ENCODE measurements at regions not wholly inside any gene's neighbourhood (a gene's known extent, or its start where the extent isn't known, plus 50 kb on each side); places are given as distances from the start of the nearest gene placed in this dataset.
"Not testable (repeated sequence)": the region's sequence is repeated elsewhere in the genome, so short reads cannot be mapped to it uniquely, and the experiment has no call there.

DNA sequence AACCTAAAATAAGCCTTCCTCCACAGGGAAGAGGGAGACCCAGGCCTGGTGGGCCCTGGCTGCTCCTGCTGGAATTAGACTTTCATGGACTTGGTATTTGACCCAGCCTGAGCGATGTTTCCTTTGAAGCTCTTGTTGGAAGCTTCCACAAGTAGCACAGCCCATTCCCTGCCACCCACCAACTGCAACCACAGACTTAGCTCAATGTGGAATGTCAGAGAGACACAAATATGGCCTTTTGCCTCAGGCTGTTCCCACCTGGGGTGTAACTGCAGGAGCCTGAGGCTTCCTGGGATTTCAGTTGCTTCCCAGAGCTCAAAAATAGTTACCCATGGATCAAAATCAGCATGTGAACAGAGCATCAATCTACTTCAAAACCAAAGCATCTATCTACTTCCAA is 70.3 kb upstream of the LHFPL2 start:
- H3K4me3 ChIP-seq (ENCODE audit: low read length), result no peak overlapping the region
- ChIA-PET POLR2A (no interaction called here), CTCF (interaction anchor here (0.6 kb wide), 1 partner anchor 10 kb away, joined by 3 read pairs; no protein-coding TSS in a partner anchor)
- H3K9me3 ChIP-seq (ENCODE audit: control insufficient read depth in 1 of 2, insufficient read depth in 1 of 2, low read length in 2 of 2), result no peaks in the 10 kb centered on the region
- Mint-ChIP-seq H3K4me3 (no peak overlapping the region), H3K4me1 (ENCODE audit: low read depth) (no peaks in the 10 kb centered on the region), H3K27me3 (no peaks in the 10 kb centered on the region), H3K36me3 (ENCODE audit: low read depth) (no peaks in the 10 kb centered on the region), H3K9me3 (no peaks in the 10 kb centered on the region), H3K27ac (no peak overlapping the region)
- no peaks in the 10 kb centered on the region for H3K4me1 ChIP-seq (ENCODE audit: insufficient read depth, low read length)
- intact Hi-C loops (cut with DNase I, micrococcal nuclease), result no loop called here
- no peak for DNase-seq
- TF ChIP-seq, protein P1, sequence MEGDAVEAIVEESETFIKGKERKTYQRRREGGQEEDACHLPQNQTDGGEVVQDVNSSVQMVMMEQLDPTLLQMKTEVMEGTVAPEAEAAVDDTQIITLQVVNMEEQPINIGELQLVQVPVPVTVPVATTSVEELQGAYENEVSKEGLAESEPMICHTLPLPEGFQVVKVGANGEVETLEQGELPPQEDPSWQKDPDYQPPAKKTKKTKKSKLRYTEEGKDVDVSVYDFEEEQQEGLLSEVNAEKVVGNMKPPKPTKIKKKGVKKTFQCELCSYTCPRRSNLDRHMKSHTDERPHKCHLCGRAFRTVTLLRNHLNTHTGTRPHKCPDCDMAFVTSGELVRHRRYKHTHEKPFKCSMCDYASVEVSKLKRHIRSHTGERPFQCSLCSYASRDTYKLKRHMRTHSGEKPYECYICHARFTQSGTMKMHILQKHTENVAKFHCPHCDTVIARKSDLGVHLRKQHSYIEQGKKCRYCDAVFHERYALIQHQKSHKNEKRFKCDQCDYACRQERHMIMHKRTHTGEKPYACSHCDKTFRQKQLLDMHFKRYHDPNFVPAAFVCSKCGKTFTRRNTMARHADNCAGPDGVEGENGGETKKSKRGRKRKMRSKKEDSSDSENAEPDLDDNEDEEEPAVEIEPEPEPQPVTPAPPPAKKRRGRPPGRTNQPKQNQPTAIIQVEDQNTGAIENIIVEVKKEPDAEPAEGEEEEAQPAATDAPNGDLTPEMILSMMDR (IDR thresholded peaks at IDR 0.05), result no peak
- no peaks in the 10 kb centered on the region for H3K27me3 ChIP-seq (ENCODE audit: control insufficient read depth in 1 of 2, insufficient read depth in 2 of 2, low read length in 2 of 2)
- H3K27ac ChIP-seq (ENCODE audit: low read depth in 1 of 2, low read length in 2 of 2), result no peak overlapping the region
- ATAC-seq (ENCODE audit: poor library complexity), result no peak
- no peaks in the 10 kb centered on the region for H3K36me3 ChIP-seq (ENCODE audit: insufficient read depth, low read length)

DNA sequence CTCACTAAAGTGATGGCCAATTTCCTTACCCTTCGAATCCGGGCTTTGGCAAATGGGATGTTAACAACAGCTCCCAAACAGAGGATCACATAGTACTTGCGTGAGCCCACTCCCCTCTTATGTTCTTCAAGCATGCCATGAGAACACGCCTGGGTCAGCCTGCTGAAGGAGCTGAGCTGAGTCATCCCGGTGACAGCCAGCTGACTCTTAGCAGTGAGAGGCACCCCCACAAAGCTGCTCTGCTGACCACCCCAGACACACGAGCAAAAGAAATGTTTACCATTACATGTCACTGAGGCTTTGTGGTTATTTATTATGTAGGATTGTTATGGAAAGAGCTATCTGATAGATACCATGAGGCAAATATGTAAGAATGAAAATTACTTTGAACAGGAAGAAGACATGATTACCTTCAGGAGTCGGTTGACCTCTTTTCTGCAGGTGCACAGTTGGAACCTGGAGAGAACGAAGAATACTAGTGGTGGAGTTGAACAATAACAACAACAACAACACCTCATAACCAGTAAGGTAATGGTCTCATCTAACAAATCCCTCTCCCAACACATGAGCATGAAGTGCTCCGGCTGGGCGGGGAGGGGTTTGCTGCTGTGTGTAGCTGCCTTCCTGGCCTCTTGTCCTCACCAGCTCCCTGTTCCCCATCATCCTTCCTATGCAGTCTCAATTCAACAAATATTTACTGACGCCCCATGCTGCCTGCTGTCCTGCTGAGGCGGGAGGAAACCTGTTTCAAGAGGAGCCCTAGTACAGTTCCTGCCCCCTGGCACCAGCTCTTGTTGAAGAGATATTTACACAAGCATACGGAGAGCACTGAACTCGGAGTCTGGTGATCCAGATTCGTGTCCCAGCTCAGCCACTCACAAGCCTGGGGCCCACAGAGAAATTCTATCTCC is 69.4 kb upstream of the LHFPL2 start:
- ChIA-PET CTCF (no interaction called here), POLR2A (no interaction called here)
- H3K4me3 Mint-ChIP-seq, result no peak overlapping the region
- H3K4me1 ChIP-seq (ENCODE audit: insufficient read depth, low read length), result no peaks in the 10 kb centered on the region
- H3K27me3 Mint-ChIP-seq, result no peaks in the 10 kb centered on the region
- H3K9me3 ChIP-seq (ENCODE audit: control insufficient read depth in 1 of 2, insufficient read depth in 1 of 2, low read length in 2 of 2), result no peaks in the 10 kb centered on the region
- intact Hi-C loops (cut with DNase I, micrococcal nuclease), result no loop called here
- no peak overlapping the region for H3K27ac Mint-ChIP-seq
- no peaks in the 10 kb centered on the region for H3K27me3 ChIP-seq (ENCODE audit: control insufficient read depth in 1 of 2, insufficient read depth in 2 of 2, low read length in 2 of 2)
- no peaks in the 10 kb centered on the region for H3K36me3 ChIP-seq (ENCODE audit: insufficient read depth, low read length)
- ATAC-seq (ENCODE audit: poor library complexity) (no peak), DNase-seq (no peak)
- H3K9me3 Mint-ChIP-seq, result no peaks in the 10 kb centered on the region
- H3K4me3 ChIP-seq (ENCODE audit: low read length), result no peak overlapping the region
- H3K4me1 Mint-ChIP-seq (ENCODE audit: low read depth), result no peaks in the 10 kb centered on the region
- H3K36me3 Mint-ChIP-seq (ENCODE audit: low read depth), result no peaks in the 10 kb centered on the region
- H3K27ac ChIP-seq (ENCODE audit: low read depth in 1 of 2, low read length in 2 of 2), result no peak overlapping the region
- TF ChIP-seq, protein P1 (IDR thresholded peaks at IDR 0.05), result no peak

DNA sequence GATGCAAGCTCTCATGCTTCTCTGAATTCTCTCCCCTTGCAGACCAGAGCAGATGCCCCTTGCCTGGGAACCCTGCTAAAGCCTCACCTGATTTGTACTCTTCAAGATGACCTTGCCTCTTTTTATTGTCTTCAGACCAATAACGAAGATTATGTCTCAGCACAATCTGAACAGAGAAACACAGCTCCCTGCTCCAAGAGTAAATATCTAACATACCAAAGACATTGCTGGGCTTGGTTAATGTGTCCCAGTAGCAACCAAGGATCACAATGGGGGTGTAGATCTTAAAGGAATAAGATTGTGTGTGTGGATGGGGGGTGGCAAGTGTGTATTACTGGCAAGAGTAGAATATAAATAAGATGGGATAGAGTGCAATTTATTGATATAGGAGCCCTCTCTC is 67.6 kb upstream of the LHFPL2 start:
- no peaks in the 10 kb centered on the region for H3K4me1 Mint-ChIP-seq (ENCODE audit: low read depth)
- Histone ChIP-seq H3K4me1 (ENCODE audit: insufficient read depth, low read length) (no peaks in the 10 kb centered on the region), H3K9me3 (ENCODE audit: control insufficient read depth in 1 of 2, insufficient read depth in 1 of 2, low read length in 2 of 2) (no peaks in the 10 kb centered on the region), H3K36me3 (ENCODE audit: insufficient read depth, low read length) (no peaks in the 10 kb centered on the region), H3K27ac (ENCODE audit: low read depth in 1 of 2, low read length in 2 of 2) (no peak overlapping the region), H3K4me3 (ENCODE audit: low read length) (no peak overlapping the region), H3K27me3 (ENCODE audit: control insufficient read depth in 1 of 2, insufficient read depth in 2 of 2, low read length in 2 of 2) (no peaks in the 10 kb centered on the region)
- no peak overlapping the region for H3K4me3 Mint-ChIP-seq
- no peaks in the 10 kb centered on the region for H3K27me3 Mint-ChIP-seq
- ChIA-PET CTCF (no interaction called here), POLR2A (no interaction called here)
- DNase-seq (no peak), ATAC-seq (ENCODE audit: poor library complexity) (no peak)
- no peak overlapping the region for H3K27ac Mint-ChIP-seq
- H3K9me3 Mint-ChIP-seq, result no peaks in the 10 kb centered on the region
- no peaks in the 10 kb centered on the region for H3K36me3 Mint-ChIP-seq (ENCODE audit: low read depth)
- intact Hi-C loops (cut with DNase I, micrococcal nuclease), result no loop called here
- TF ChIP-seq, protein P1 (IDR thresholded peaks at IDR 0.05), result no peak

DNA sequence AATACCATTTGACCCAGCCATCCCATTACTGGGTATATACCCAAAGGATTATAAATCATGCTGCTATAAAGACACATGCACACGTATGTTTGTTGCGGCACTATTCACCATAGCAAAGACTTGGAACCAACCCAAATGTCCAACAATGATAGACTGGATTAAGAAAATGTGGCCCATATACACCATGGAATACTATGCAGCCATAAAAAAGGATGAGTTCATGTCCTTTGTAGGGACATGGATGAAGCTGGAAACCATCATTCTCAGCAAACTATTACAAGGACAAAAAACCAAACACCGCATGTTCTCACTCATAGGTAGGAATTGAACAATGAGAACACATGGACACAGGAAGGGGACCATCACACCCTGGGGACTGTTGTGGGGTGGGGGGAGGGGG is 66.8 kb upstream of the LHFPL2 start:
- intact Hi-C loops (cut with DNase I, micrococcal nuclease); H3K4me3 Mint-ChIP-seq; H3K27me3 ChIP-seq (ENCODE audit: control insufficient read depth in 1 of 2, insufficient read depth in 2 of 2, low read length in 2 of 2); H3K27me3 Mint-ChIP-seq; CTCF ChIA-PET; ATAC-seq (ENCODE audit: poor library complexity); H3K27ac Mint-ChIP-seq; H3K4me1 ChIP-seq (ENCODE audit: insufficient read depth, low read length); DNase-seq; H3K4me3 ChIP-seq (ENCODE audit: low read length); H3K9me3 Mint-ChIP-seq; H3K36me3 Mint-ChIP-seq (ENCODE audit: low read depth); POLR2A ChIA-PET; H3K27ac ChIP-seq (ENCODE audit: low read depth in 1 of 2, low read length in 2 of 2); H3K9me3 ChIP-seq (ENCODE audit: control insufficient read depth in 1 of 2, insufficient read depth in 1 of 2, low read length in 2 of 2); H3K4me1 Mint-ChIP-seq (ENCODE audit: low read depth); H3K36me3 ChIP-seq (ENCODE audit: insufficient read depth, low read length): not testable (repeated sequence)

DNA sequence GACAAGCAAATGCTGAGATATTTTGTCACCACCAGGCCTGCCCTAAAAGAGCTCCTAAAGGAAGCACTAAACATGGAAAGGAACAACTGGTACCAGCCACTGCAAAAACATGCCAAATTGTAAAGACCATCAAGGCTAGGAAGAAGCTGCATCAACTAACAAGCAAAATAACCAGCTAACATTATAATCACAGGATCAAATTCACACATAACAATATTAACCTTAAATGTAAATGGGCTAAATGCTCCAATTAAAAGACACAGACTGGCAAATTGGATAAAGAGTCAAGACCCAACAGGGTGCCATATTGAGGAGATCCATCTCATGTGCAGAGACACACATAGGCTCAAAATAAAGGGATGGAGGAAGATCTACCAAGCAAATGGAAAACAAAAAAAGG is 63.1 kb upstream of the LHFPL2 start:
- H3K27me3 Mint-ChIP-seq; H3K27ac ChIP-seq (ENCODE audit: low read depth in 1 of 2, low read length in 2 of 2); H3K27me3 ChIP-seq (ENCODE audit: control insufficient read depth in 1 of 2, insufficient read depth in 2 of 2, low read length in 2 of 2); H3K4me1 Mint-ChIP-seq (ENCODE audit: low read depth); CTCF ChIA-PET; H3K27ac Mint-ChIP-seq; H3K4me1 ChIP-seq (ENCODE audit: insufficient read depth, low read length); H3K4me3 ChIP-seq (ENCODE audit: low read length); DNase-seq; intact Hi-C loops (cut with DNase I, micrococcal nuclease); H3K9me3 Mint-ChIP-seq; H3K9me3 ChIP-seq (ENCODE audit: control insufficient read depth in 1 of 2, insufficient read depth in 1 of 2, low read length in 2 of 2); H3K4me3 Mint-ChIP-seq; ATAC-seq (ENCODE audit: poor library complexity); POLR2A ChIA-PET; H3K36me3 ChIP-seq (ENCODE audit: insufficient read depth, low read length); H3K36me3 Mint-ChIP-seq (ENCODE audit: low read depth): not testable (repeated sequence)
